ENCODE measurements at regions not wholly inside any gene's neighbourhood (a gene's known extent, or its start where the extent isn't known, plus 50 kb on each side); places are given as distances from the start of the nearest gene placed in this dataset.

- DNase-seq (ENCODE audit: low read depth): peak; percentile 79
- peak overlapping the region; percentile 48 for H3K4me3 ChIP-seq (ENCODE audit: low read depth, low read length)
Observed at GRCh38 chr1:227437495-227438008, 119.3 kb upstream of the CDC42BPA start.

GRCh38 chr1:227434808-227435444 is 116.6 kb upstream of the CDC42BPA start:
- no peak overlapping the region for H3K4me3 ChIP-seq (ENCODE audit: low read depth, low read length)

More at GRCh38 chr1:227437495-227438008, 119.3 kb upstream of the CDC42BPA start:
- peak; percentile 52 for TF ChIP-seq CTCF (conservative IDR thresholded peaks at IDR 0.05; ENCODE audit: low read depth, low read length)

GRCh38 chr1:227433663-227434341 is 115.5 kb upstream of the CDC42BPA start:
- TF ChIP-seq CTCF (conservative IDR thresholded peaks at IDR 0.05; ENCODE audit: low read depth, low read length): no peak
- no peak for DNase-seq (ENCODE audit: low read depth)
- no peak overlapping the region for H3K4me3 ChIP-seq (ENCODE audit: low read depth, low read length)

More at GRCh38 chr1:227434808-227435444, 116.6 kb upstream of the CDC42BPA start:
- no peak for TF ChIP-seq CTCF (conservative IDR thresholded peaks at IDR 0.05; ENCODE audit: low read depth, low read length)
- DNase-seq (ENCODE audit: low read depth): no peak

GRCh38 chr1:227432981-227433380 is 114.7 kb upstream of the CDC42BPA start:
- TF ChIP-seq CTCF (conservative IDR thresholded peaks at IDR 0.05; ENCODE audit: low read depth, low read length): no peak
- no peak overlapping the region for H3K4me3 ChIP-seq (ENCODE audit: low read depth, low read length)
- no peak for DNase-seq (ENCODE audit: low read depth)

GRCh38 chr1:227432181-227432535 is 113.9 kb upstream of the CDC42BPA start:
- no peak for TF ChIP-seq CTCF (conservative IDR thresholded peaks at IDR 0.05; ENCODE audit: low read depth, low read length)
- DNase-seq (ENCODE audit: low read depth): no peak
- no peak overlapping the region for H3K4me3 ChIP-seq (ENCODE audit: low read depth, low read length)

GRCh38 chr1:227429447-227430359 is 111.4 kb upstream of the CDC42BPA start:
- H3K4me3 ChIP-seq (ENCODE audit: low read depth, low read length): peak overlapping the region; percentile 1
- peak; percentile 56 for DNase-seq (ENCODE audit: low read depth)
- TF ChIP-seq CTCF (conservative IDR thresholded peaks at IDR 0.05; ENCODE audit: low read depth, low read length): no peak
